Putamen (tissue), 1 donor: ENCODE measurements at regions not wholly inside any gene's neighbourhood (a gene's known extent, or its start where the extent isn't known, plus 50 kb on each side); places are given as distances from the start of the nearest gene placed in this dataset.
"Not testable (repeated sequence)": the region's sequence is repeated elsewhere in the genome, so short reads cannot be mapped to it uniquely, and the experiment has no call there.

Source experiments
- DNase-seq: peaks from one replicate; pipeline ENCODE4 v3.0.0-alpha.2; 2016; ENCODE audit warnings: low spot score

GRCh38 chr11:23151819-23152218, 291.5 kb upstream of the CCDC179 start:
- DNase-seq: no peak

GRCh38 chr11:23155503-23155902, 295.2 kb upstream of the CCDC179 start:
- DNase-seq: no peak

GRCh38 chr11:23164022-23164421, 303.7 kb upstream of the CCDC179 start:
- no peak for DNase-seq

GRCh38 chr11:23166376-23166775, 306.1 kb upstream of the CCDC179 start:
- DNase-seq: no peak

DNA sequence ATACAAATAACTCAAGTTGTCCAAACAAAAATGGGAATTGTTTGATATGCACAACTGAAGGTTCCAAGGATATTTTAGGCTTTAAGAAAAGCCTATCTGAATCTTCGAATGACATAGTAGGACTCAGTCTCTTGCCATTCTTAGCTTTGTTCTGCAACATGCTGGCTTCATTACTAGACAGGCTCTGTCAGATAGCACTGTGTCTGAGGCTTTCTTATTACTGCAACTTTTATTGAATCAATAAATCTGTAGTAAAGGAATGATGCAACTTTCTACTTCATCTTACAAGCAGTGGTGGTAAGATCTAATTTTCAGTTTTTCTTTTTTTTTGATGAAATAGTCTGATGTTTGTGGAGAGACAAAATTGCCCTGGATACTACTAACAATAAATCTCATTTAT, 319.3 kb upstream of the CCDC179 start:
- no peak for DNase-seq

- DNase-seq: no peak
These were observed 320.9 kb upstream of the CCDC179 start for GRCh38 chr11:23181022-23181807.

DNA sequence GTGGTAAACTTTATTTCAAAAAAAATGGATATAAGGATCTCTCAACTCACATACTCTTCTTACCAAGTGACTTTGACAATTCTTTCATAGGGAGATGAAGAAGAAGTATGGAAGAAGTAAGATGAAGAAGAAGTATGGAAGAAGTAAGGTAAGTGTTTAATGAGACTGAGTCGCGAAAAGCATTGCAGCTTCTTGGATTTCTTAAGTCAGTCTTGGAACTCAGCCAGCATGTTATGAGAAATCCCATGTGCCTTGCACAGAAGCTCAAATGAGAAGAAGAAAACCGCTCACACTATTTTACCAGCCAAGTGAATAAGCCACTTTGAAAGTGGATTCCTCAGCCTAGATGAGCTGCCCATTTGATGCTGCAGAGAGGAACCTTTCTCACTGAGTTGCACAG, 332.0 kb upstream of the CCDC179 start:
- DNase-seq: no peak

DNA sequence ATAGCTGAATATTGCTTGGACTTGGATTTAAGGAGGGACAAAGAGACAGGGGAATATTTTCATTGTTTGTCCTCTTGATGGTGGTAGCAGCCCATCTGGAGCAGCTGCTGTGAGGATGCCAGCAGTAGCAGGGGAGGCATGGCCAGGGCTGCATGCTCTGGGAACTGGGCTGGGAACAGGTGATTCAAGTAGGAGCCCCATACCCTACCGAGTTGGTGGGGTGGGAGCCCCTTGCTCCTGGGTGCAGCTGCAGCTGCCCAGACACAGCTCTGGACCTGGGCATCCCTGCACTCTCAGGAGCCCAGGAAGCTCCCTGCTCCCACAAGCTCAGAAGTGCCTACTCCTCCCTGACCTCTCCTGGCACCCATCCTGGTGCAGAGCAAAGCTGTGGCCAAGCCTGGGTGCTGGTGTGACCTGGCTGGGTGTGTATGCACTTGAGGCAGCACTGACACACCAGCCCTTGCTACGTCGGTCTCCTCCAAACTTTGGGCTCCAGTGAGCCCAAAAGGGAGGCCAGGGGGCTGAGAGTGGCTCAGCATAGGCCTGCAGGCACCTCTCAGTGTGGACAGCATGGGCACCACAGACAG, 341.8 kb upstream of the CCDC179 start:
- DNase-seq: no peak

DNA sequence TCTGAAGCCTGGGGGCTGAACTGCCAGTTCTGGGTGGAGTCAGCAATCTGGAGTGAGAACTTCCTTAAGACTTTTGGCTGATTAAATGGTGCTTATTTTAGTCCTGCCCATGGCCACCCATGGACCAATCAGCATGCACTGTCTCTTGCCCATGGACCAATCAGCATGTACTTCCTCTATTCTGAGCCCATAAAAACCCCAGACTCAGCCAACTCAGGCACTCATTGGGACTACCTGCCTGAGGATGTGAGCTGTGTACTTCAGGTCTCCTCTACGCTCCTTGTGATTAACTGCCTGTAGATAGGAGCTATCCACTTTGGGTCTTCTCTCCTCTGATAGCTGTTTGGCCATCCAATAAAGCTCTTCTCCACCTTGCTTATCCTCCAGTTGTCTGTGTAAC, 342.3 kb upstream of the CCDC179 start:
- no peak for DNase-seq

GRCh38 chr11:23205156-23205871, 345.0 kb upstream of the CCDC179 start:
- DNase-seq: no peak

- DNase-seq: no peak
These were observed 346.6 kb upstream of the CCDC179 start for GRCh38 chr11:23206741-23207336.

DNA sequence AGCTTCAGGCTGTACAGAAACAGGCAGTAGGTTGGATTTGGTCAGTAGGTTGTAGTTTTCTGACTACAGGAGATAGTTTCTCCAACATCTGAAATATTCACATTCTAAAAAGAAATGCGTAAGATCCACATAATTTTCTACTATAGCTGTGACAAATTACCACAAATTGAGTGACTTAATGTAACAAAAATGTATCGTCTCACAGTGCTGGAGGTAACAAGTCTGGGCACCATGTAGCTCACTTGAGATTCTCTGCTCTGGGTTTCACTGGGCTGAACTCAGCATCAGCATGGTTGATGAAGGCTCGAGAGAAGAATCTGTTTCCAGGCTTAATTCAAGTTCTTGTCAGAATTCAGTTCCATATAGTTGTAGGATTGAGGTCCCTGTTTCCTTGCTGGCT, 350.9 kb upstream of the CCDC179 start:
- DNase-seq: no peak

- DNase-seq: no peak
These were observed 352.5 kb upstream of the CCDC179 start for GRCh38 chr11:23212807-23213206.

GRCh38 chr11:23217072-23217471, 356.8 kb upstream of the CCDC179 start:
- DNase-seq: no peak

DNA sequence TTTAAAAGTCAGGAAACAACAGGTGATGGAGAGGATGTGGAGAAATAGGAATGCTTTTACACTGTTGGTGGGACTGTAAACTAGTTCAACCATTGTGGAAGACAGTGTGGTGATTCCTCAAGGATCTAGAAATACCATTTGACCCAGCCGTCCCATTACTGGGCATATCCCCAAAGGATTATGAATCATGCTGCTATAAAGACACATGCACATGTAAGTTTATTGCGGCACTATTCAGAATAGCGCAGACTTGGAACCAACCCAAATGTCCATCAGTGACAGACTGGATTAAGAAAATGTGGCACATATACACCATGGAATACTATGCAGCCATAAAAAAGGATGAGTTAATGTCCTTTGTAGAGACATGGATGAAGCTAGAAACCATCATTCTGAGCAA, 359.8 kb upstream of the CCDC179 start:
- DNase-seq: not testable (repeated sequence)

- no peak for DNase-seq
These were observed 361.1 kb upstream of the CCDC179 start for GRCh38 chr11:23221366-23221765.

DNA sequence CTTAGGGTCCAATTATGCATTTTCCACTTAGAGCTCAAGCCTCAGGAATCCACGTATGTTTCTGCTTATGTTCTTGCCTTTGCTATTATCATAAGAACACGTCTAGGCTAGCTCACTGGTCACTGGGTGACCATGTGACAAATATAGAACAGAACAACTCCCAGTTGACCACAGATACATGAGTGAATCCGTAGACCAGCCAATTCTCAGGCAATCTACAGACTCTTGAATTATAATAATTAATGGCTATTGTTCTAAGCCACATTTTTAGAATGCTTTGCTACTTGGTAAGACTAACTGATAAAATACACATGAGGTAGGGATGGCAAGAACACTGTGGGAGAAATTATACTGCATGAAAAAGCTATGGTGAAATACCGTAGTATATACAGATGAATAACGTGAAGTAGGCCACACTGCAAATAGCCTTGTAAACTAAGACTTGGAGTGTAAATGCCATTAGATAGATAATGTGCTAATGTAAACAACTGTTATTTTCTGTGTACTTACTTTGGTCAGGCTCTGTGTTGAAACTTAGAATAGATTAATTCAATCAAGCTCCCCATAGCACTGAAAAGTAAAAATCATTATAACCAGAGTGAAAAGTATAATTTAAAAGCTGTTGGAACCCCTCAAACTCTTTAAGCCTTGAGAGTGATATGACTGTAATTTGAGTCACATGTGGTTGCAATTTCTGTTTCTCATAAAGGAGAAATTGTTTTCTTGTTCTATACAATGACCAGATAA, 366.2 kb upstream of the CCDC179 start:
- DNase-seq: no peak

DNA sequence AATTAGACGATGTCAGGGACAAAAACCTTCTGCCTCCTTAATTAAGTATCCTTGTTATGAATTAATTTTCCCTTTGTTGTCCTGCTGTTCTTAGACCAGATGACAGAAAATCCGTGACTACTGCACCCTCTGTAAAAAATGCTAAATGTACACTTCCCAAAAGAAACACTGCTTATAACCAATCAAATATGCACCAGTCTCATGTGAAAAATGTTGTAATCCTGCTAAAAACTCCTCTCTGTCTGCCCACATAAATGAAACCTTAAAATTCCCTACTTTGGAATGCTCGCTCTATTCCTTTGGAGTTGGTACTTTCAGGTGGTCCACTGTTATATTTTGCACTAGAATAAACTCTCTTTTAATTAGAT, 366.8 kb upstream of the CCDC179 start:
- DNase-seq: no peak

DNA sequence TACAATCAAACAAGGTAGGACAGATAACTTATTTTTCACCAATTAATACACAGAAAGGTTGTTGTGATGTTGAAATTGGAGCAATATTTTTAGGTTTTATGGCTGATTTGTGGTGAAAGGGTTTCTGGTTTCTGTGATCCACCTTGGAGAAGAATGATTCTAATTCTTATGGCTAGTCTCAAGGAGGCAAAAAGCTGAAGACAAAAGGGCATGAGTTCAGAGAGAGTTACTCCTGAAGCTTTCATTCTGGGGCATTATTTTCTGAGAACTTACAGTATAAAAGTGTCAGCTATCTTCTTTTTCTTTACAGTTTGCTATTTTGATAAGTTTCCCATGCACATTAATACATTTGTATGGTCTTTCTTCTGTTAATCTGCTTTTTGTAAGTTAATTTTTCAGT, 372.4 kb upstream of the CCDC179 start:
- no peak for DNase-seq

DNA sequence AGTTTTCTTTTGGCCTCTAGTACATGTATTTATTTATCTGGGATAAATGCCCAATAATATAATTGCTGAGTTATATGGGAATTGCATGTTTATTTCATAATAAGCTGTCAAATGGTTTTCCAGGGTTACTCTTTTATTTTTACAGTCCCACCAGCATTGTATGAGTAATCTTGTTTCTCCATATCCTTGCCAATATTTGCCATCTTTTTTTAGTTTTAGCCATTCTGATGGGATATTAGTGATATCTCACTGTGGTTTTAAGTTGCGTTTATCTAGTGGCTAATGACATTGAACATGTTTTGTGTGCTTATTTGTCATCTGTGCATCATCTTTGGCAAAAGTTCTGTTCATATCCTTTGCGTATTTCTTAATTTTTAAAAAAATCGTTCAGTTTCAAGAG, 372.8 kb upstream of the CCDC179 start:
- no peak for DNase-seq

GRCh38 chr11:23236826-23237555, 376.7 kb upstream of the CCDC179 start:
- DNase-seq: no peak

GRCh38 chr11:23252426-23252825, 392.2 kb upstream of the CCDC179 start:
- DNase-seq: no peak
